GM12872 (cell line): ENCODE measurements at regions not wholly inside any gene's neighbourhood (a gene's known extent, or its start where the extent isn't known, plus 50 kb on each side); places are given as distances from the start of the nearest gene placed in this dataset.

Experiments used
- CTCF ChIP-seq: IDR thresholded peaks from 3 replicates; pipeline ENCODE4 v1.5.1; 2011; ENCODE audit warnings: low read depth, mild to moderate bottlenecking, low read length, moderate library complexity; ENCODE audit not compliant: insufficient read depth

- TF ChIP-seq CTCF, result no peak
Observed at GRCh38 chr20:58084966-58085365, 143.5 kb downstream of the ANKRD60 start.

- no peak for TF ChIP-seq CTCF
Observed at GRCh38 chr20:58084566-58084965, 143.9 kb downstream of the ANKRD60 start.

GRCh38 chr20:58081846-58082245, 146.6 kb downstream of the ANKRD60 start:
- TF ChIP-seq CTCF, result no peak

DNA sequence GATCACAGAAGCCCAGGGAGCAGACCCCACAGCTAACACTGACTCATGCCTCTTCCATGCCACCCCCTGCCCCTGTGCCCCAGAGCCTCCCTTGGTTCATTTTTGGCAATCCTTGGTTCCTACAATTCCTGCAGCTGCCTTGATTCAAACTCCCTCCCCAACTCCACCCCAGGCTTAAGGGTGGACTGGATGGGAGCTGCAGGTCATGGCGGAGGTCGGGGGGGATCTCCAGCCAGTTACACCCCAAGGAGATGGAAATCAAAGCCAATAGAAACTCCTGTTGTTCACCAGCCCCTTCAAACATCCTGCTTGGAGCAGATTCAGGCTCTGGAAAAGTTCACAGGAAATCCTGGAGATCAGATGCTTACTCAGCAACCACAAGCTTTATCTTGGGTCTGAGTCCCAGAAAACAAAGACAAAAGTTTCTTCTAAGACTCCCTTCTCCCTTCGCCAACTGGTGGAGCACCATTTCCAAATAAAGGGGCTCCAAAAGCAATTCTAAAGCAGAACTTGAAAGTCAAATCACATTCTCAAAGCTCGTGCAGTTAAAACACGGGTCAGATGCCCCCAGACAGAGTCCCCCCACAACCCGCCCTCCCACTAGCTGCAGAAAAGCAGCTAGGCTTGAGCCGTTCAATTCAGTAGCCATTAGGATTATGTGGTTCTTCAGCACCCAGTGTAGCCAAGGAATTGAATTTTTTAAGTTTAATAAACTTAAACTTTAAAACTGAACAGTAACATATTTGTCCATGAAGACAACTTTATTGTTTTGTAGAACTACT, 149.5 kb downstream of the ANKRD60 start:
- TF ChIP-seq CTCF, result no peak

DNA sequence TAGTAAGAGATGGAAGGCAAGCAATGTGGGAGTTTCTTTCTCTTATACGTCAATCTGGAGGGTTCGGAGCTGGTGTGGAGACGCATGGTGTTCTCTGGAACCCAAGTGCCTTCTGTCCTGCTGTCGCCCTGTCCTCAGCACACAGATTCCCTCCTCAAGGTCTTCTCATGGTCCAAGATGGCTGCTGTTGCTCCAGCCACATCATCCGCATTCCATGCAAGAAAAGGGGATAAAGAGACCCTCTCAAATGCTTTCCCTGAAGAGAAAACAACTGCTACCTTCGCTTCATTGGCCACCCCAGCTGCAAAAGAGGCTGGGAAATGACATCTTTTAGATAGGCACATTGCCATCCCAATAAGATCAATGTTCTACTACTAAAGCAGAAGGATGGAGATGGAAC, 151.2 kb downstream of the ANKRD60 start:
- TF ChIP-seq CTCF, result no peak

GRCh38 chr20:58076405-58076804, 152.0 kb downstream of the ANKRD60 start:
- no peak for TF ChIP-seq CTCF

GRCh38 chr20:58075586-58076345, 152.7 kb downstream of the ANKRD60 start:
- TF ChIP-seq CTCF, result no peak
